K562 (cell line): ENCODE measurements at regions not wholly inside any gene's neighbourhood (a gene's known extent, or its start where the extent isn't known, plus 50 kb on each side); places are given as distances from the start of the nearest gene placed in this dataset.
"Not testable (repeated sequence)": the region's sequence is repeated elsewhere in the genome, so short reads cannot be mapped to it uniquely, and the experiment has no call there.

Experiments used
- CHD2 ChIP-seq: IDR thresholded peaks from 2 replicates; pipeline ENCODE4 v1.6.1; 2011; ENCODE audit warnings: low read depth, low read length
- E2F6 ChIP-seq, 2 experiments: IDR thresholded peaks; 2 replicates each; pipeline ENCODE4 v1.6.1; 2011; ENCODE audit warnings: borderline replicate concordance in 1 of 2, control low read depth in 1 of 2, low read depth in 1 of 2, low read length in 1 of 2, mild to moderate bottlenecking in 1 of 2, mixed read lengths in 1 of 2, moderate library complexity in 1 of 2; ENCODE audit not compliant: insufficient read depth in 1 of 2, insufficient read length in 1 of 2, poor library complexity in 1 of 2, severe bottlenecking in 1 of 2; ENCODE audit errors: extremely low read depth in 1 of 2
- E2F8 ChIP-seq: fragments of 450-650 bp; IDR thresholded peaks from 2 replicates; pipeline ENCODE4 v1.7.1; 2018; ENCODE audit warnings: mild to moderate bottlenecking, low read depth; ENCODE audit not compliant: partially characterized antibody
- EZH2 ChIP-seq: IDR thresholded peaks from 2 replicates; pipeline ENCODE4 v1.6.1; 2012; ENCODE audit warnings: low read depth, mild to moderate bottlenecking, inconsistent platforms, low read length, borderline replicate concordance
- ZBTB40 ChIP-seq, 2 experiments: fragments of 450-650 bp in 1 of 2; sonication (generic) in 1 of 2; formaldehyde crosslinking in 1 of 2; IDR thresholded peaks; 2 replicates each; pipeline versions ENCODE4 v1.7.1 to v1.9.0; 2016 to 2022; ENCODE audit warnings: inconsistent platforms in 1 of 2, mild to moderate bottlenecking in 1 of 2, missing genetic modification reagents in 1 of 2
- ZNF133 ChIP-seq: fragments of 250-450 bp; sonication (Bioruptor Pico); IDR thresholded peaks from 2 replicates; pipeline ENCODE4 v1.4.0; 2020; ENCODE audit warnings: mild to moderate bottlenecking
- TF ChIP-seq, protein P1 (sequence below): fragments of 450-650 bp; formaldehyde crosslinking; conservative IDR thresholded peaks from 2 replicates; pipeline ENCODE4 v1.4.0; 2022; ENCODE audit warnings: mild to moderate bottlenecking, missing genetic modification characterization

- not testable (repeated sequence) for TF ChIP-seq E2F8; E2F6 (IDR thresholded peaks at IDR 0.05; ENCODE audit: borderline replicate concordance in 1 of 2, extremely low read depth in 1 of 2, insufficient read depth in 1 of 2, insufficient read length in 1 of 2, low read depth in 1 of 2, low read length in 1 of 2, poor library complexity in 1 of 2, severe bottlenecking in 1 of 2); EZH2; CHD2; ZNF133 (CRISPR knock-in tag); ZBTB40 (IDR thresholded peaks at IDR 0.05); ZBTB40 (CRISPR knock-in tag; IDR thresholded peaks at IDR 0.05)
- TF ChIP-seq, protein P1, sequence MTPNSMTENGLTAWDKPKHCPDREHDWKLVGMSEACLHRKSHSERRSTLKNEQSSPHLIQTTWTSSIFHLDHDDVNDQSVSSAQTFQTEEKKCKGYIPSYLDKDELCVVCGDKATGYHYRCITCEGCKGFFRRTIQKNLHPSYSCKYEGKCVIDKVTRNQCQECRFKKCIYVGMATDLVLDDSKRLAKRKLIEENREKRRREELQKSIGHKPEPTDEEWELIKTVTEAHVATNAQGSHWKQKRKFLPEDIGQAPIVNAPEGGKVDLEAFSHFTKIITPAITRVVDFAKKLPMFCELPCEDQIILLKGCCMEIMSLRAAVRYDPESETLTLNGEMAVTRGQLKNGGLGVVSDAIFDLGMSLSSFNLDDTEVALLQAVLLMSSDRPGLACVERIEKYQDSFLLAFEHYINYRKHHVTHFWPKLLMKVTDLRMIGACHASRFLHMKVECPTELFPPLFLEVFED (CRISPR knock-in tag): not testable (repeated sequence)
Observed at GRCh38 chr7:67358316-67358715, 361.7 kb downstream of the TYW1 start.
